Esophagus muscularis mucosa (tissue), 4 donors: ENCODE measurements at regions not wholly inside any gene's neighbourhood (a gene's known extent, or its start where the extent isn't known, plus 50 kb on each side); places are given as distances from the start of the nearest gene placed in this dataset.

ENCODE experiments used
- DNase-seq: peaks from one replicate; pipeline ENCODE4 v3.0.0-alpha.2; 2017; ENCODE audit errors: extremely low spot score
- H3K27ac ChIP-seq, 4 donors: fragments of 200-600 bp; sonication (generic); replicated peaks in 1 of 4; 1 replicate in 3 of 4; 2 replicates in 1 of 4; pipeline ENCODE4 v1.5.1; 2016 to 2019; ENCODE audit warnings: mild to moderate bottlenecking in 1 of 4
- H3K27me3 ChIP-seq, 4 donors: fragments of 200-600 bp; sonication (generic); one replicate each; pipeline versions ENCODE4 v1.5.1 to v1.6.0; 2016 to 2019
- H3K36me3 ChIP-seq, 4 donors: fragments of 200-600 bp; sonication (generic); one replicate each; pipeline ENCODE4 v1.5.1; 2016 to 2019
- H3K4me1 ChIP-seq, 4 donors: fragments of 200-600 bp; sonication (generic); one replicate each; pipeline ENCODE4 v1.5.1; 2016 to 2019
- H3K4me3 ChIP-seq, 4 donors: fragments of 200-600 bp; sonication (generic); 1 replicate in 2 of 4; 2 replicates in 2 of 4; pipeline ENCODE4 v1.5.1; 2016 to 2019; ENCODE audit warnings: mild to moderate bottlenecking in 4 of 4, moderate library complexity in 1 of 4
- H3K9me3 ChIP-seq, 4 donors: fragments of 200-600 bp; sonication (generic); 1 replicate in 3 of 4; 2 replicates in 1 of 4; pipeline ENCODE4 v1.5.1; 2016 to 2019
- CTCF ChIP-seq, 3 experiments: fragments of 200-600 bp in 2 of 3; fragments of 450-650 bp in 1 of 3; sonication (generic) in 2 of 3; IDR thresholded peaks; one replicate each; pipeline ENCODE4 v1.5.1; 2017 to 2019; ENCODE audit warnings: antibody characterized with exemption in 3 of 3, mild to moderate bottlenecking in 2 of 3, moderate library complexity in 1 of 3
- EP300 ChIP-seq: sonication (generic); formaldehyde crosslinking; IDR thresholded peaks from one replicate; pipeline ENCODE4 v1.6.1; 2017; ENCODE audit warnings: antibody characterized with exemption
- POLR2A ChIP-seq: fragments of 450-650 bp; IDR thresholded peaks from one replicate; pipeline ENCODE4 v1.6.1; 2017; ENCODE audit warnings: antibody characterized with exemption, moderate library complexity, mild to moderate bottlenecking, low read depth
- POLR2AphosphoS5 ChIP-seq, 2 donors: sonication (generic); formaldehyde crosslinking; IDR thresholded peaks; one replicate each; pipeline ENCODE4 v1.6.1; 2017; ENCODE audit warnings: antibody characterized with exemption in 2 of 2
- WGBS: methylation state at CpG from one replicate; pipeline ENCODE4 v1.1.5; 2018; 5-methylcytosine and 5-hydroxymethylcytosine counted together
- intact Hi-C: fragments of 100-400 bp; cut with DNase I; formaldehyde crosslinking; loops from one replicate; pipeline ENCODE4 v1.15.1; 2023

GRCh38 chr3:117263745-117264144 lies 554.2 kb downstream of the TUSC7 start:
- WGBS, result 63% methylated on average over 1 of the region's 1 CpG
- Histone ChIP-seq H3K27me3 (no peaks in the 10 kb centered on the region), H3K27ac (no peak overlapping the region), H3K9me3 (no peaks in the 10 kb centered on the region), H3K4me1 (no peaks in the 10 kb centered on the region), H3K4me3 (no peak overlapping the region), H3K36me3 (no peaks in the 10 kb centered on the region)
- no peak for DNase-seq
- intact Hi-C loops, result no loop called here
- no peak for TF ChIP-seq POLR2AphosphoS5 (IDR thresholded peaks at IDR 0.05)

- H3K36me3 ChIP-seq, result no peaks in the 10 kb centered on the region
- H3K9me3 ChIP-seq, result no peaks in the 10 kb centered on the region
- intact Hi-C loops, result no loop called here
- no peak for DNase-seq
- TF ChIP-seq EP300, result no peak
- no peak for TF ChIP-seq POLR2A
- TF ChIP-seq POLR2AphosphoS5 (IDR thresholded peaks at IDR 0.05), result no peak
- TF ChIP-seq CTCF (IDR thresholded peaks at IDR 0.05), result no peak
- H3K27me3 ChIP-seq, result no peaks in the 10 kb centered on the region
- H3K27ac ChIP-seq, result no peak overlapping the region
- H3K4me1 ChIP-seq, result no peaks in the 10 kb centered on the region
- WGBS, result 73% methylated on average over 2 of the region's 2 CpGs
- no peak overlapping the region for H3K4me3 ChIP-seq
These were observed 554.8 kb downstream of the TUSC7 start for GRCh38 chr3:117264204-117264994.

- Histone ChIP-seq H3K9me3 (no peaks in the 10 kb centered on the region), H3K4me1 (no peaks in the 10 kb centered on the region), H3K36me3 (no peaks in the 10 kb centered on the region), H3K4me3 (no peak overlapping the region), H3K27me3 (no peaks in the 10 kb centered on the region), H3K27ac (no peak overlapping the region)
- intact Hi-C loops, result no loop called here
- no peak for DNase-seq
- no peak for TF ChIP-seq CTCF (IDR thresholded peaks at IDR 0.05)
- no peak for TF ChIP-seq EP300
- TF ChIP-seq POLR2A, result no peak
- TF ChIP-seq POLR2AphosphoS5 (IDR thresholded peaks at IDR 0.05), result no peak
These were observed 557.2 kb downstream of the TUSC7 start for GRCh38 chr3:117266806-117267205.

- DNase-seq, result no peak
- intact Hi-C loops, result no loop called here
- Histone ChIP-seq H3K36me3 (no peaks in the 10 kb centered on the region), H3K27me3 (no peaks in the 10 kb centered on the region), H3K27ac (no peak overlapping the region), H3K4me1 (no peaks in the 10 kb centered on the region), H3K9me3 (no peaks in the 10 kb centered on the region), H3K4me3 (no peak overlapping the region)
- TF ChIP-seq POLR2A (no peak), POLR2AphosphoS5 (IDR thresholded peaks at IDR 0.05) (no peak), EP300 (no peak), CTCF (IDR thresholded peaks at IDR 0.05) (no peak)
- WGBS, result 82% methylated on average over 2 of the region's 2 CpGs
These were observed 558.7 kb downstream of the TUSC7 start for GRCh38 chr3:117268318-117268717.

DNA sequence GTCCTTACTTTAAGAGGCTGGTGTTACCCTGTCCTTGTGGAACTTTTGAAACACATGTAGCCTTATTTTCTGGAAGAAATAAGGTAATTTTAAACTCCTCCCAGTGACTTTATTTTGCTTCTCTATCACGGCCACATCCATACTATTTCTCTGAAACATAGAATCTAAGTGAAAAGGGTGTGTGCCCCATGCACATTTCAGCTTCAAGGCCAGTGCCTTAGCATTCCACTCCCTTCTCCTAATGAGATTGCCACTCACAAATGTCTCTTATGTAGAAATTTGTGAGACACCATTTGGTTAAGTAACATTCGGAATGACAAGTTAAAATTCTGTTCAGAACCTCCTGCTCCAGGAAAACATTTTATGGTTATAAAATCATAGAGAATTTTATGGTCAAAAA lies 562.7 kb downstream of the TUSC7 start:
- Histone ChIP-seq H3K36me3 (no peaks in the 10 kb centered on the region), H3K9me3 (no peaks in the 10 kb centered on the region), H3K27ac (no peak overlapping the region), H3K4me3 (no peak overlapping the region), H3K27me3 (no peaks in the 10 kb centered on the region), H3K4me1 (no peaks in the 10 kb centered on the region)
- TF ChIP-seq CTCF (IDR thresholded peaks at IDR 0.05) (no peak), EP300 (no peak), POLR2AphosphoS5 (IDR thresholded peaks at IDR 0.05) (no peak), POLR2A (no peak)
- DNase-seq, result no peak
- intact Hi-C loops, result no loop called here
- 94% methylated on average over 2 of the region's 2 CpGs for WGBS
